H9 (cell line): ENCODE measurements at regions not wholly inside any gene's neighbourhood (a gene's known extent, or its start where the extent isn't known, plus 50 kb on each side); places are given as distances from the start of the nearest gene placed in this dataset.

Experiments used
- DNase-seq: peaks from one replicate; pipeline ENCODE4 v3.0.0-alpha.2; 2017
- H2AFZ ChIP-seq: one replicate; pipeline ENCODE4 v1.6.1; 2013; ENCODE audit warnings: mild to moderate bottlenecking, low read length, control low read depth, moderate library complexity
- H2AK5ac ChIP-seq: 2 replicates; pipeline ENCODE4 v1.6.1; 2013; ENCODE audit warnings: low read length, control low read depth, mixed read lengths; ENCODE audit not compliant: insufficient read length
- H2BK120ac ChIP-seq: one replicate; pipeline ENCODE4 v1.6.1; 2013; ENCODE audit warnings: low read depth, mild to moderate bottlenecking, low read length, control low read depth, inconsistent platforms; ENCODE audit not compliant: poor library complexity, severe bottlenecking
- H2BK12ac ChIP-seq: 2 replicates; pipeline ENCODE4 v1.6.1; 2013; ENCODE audit warnings: low read length, control low read depth, mixed read lengths, low read depth; ENCODE audit not compliant: insufficient read length
- H2BK15ac ChIP-seq: 2 replicates; pipeline ENCODE4 v1.6.1; 2013; ENCODE audit warnings: low read depth, low read length, control low read depth
- H2BK20ac ChIP-seq: one replicate; pipeline ENCODE4 v1.6.1; 2013; ENCODE audit warnings: low read depth, mild to moderate bottlenecking, low read length, control low read depth, inconsistent platforms; ENCODE audit not compliant: poor library complexity, severe bottlenecking
- H2BK5ac ChIP-seq: 2 replicates; pipeline ENCODE4 v1.6.1; 2013; ENCODE audit warnings: low read length, control low read depth, mixed read lengths; ENCODE audit not compliant: insufficient read length
- H3K14ac ChIP-seq: 2 replicates; pipeline ENCODE4 v1.6.1; 2013; ENCODE audit warnings: low read length, control low read depth; ENCODE audit not compliant: insufficient read depth
- H3K18ac ChIP-seq: 2 replicates; pipeline ENCODE4 v1.6.1; 2013; ENCODE audit warnings: low read depth, mild to moderate bottlenecking, mixed read lengths, low read length, control low read depth; ENCODE audit not compliant: insufficient read length
- H3K23ac ChIP-seq: 2 replicates; pipeline ENCODE4 v1.6.1; 2013; ENCODE audit warnings: low read length, control low read depth, mixed read lengths, low read depth; ENCODE audit not compliant: insufficient read length
- H3K23me2 ChIP-seq: 2 replicates; pipeline ENCODE4 v1.6.1; 2013; ENCODE audit warnings: low read depth, mild to moderate bottlenecking, mixed read lengths, low read length, control low read depth; ENCODE audit not compliant: insufficient read length, poor library complexity, severe bottlenecking
- H3K27ac ChIP-seq: 2 replicates; pipeline ENCODE4 v1.5.1; 2013; ENCODE audit warnings: low read length, control low read depth, mixed read lengths, low read depth; ENCODE audit not compliant: insufficient read length
- H3K27me3 ChIP-seq: 2 replicates; pipeline ENCODE4 v1.6.1; 2013; ENCODE audit warnings: low read length, control low read depth, inconsistent platforms; ENCODE audit not compliant: insufficient read depth
- H3K4ac ChIP-seq: 2 replicates; pipeline ENCODE4 v1.6.1; 2013; ENCODE audit warnings: low read depth, mild to moderate bottlenecking, control low read depth, inconsistent platforms, low read length, moderate library complexity
- H3K4me1 ChIP-seq: 2 replicates; pipeline ENCODE4 v1.6.1; 2013; ENCODE audit warnings: low read length, control low read depth, inconsistent platforms; ENCODE audit not compliant: insufficient read depth
- H3K4me2 ChIP-seq: 2 replicates; pipeline ENCODE4 v1.6.1; 2013; ENCODE audit warnings: low read length, control low read depth, mixed read lengths; ENCODE audit not compliant: insufficient read length, insufficient read depth
- H3K56ac ChIP-seq: 2 replicates; pipeline ENCODE4 v1.6.1; 2013; ENCODE audit warnings: low read depth, mild to moderate bottlenecking, mixed read lengths, low read length, control low read depth; ENCODE audit not compliant: insufficient read length
- H3K79me1 ChIP-seq: 2 replicates; pipeline ENCODE4 v1.6.1; 2013; ENCODE audit warnings: low read depth, mild to moderate bottlenecking, moderate library complexity, low read length, control low read depth, inconsistent platforms; ENCODE audit not compliant: insufficient read depth, poor library complexity, severe bottlenecking
- H3K79me2 ChIP-seq: 2 replicates; pipeline ENCODE4 v1.6.1; 2013; ENCODE audit warnings: low read length, control low read depth, inconsistent platforms; ENCODE audit not compliant: insufficient read depth
- H3K9ac ChIP-seq: 2 replicates; pipeline ENCODE4 v1.6.1; 2013; ENCODE audit warnings: low read length, control low read depth, mixed read lengths; ENCODE audit not compliant: insufficient read length; ENCODE audit errors: extremely low read depth
- H3K9me3 ChIP-seq: one replicate; pipeline ENCODE4 v1.6.1; 2013; ENCODE audit warnings: low read depth, low read length, inconsistent platforms; ENCODE audit not compliant: control insufficient read depth
- H3T11ph ChIP-seq: one replicate; pipeline ENCODE4 v1.6.1; 2013; ENCODE audit warnings: mild to moderate bottlenecking, low read length, control low read depth, inconsistent platforms
- H4K20me1 ChIP-seq: one replicate; pipeline ENCODE4 v1.6.1; 2013; ENCODE audit not compliant: control insufficient read depth, insufficient read length, insufficient read depth
- H4K5ac ChIP-seq: 2 replicates; pipeline ENCODE4 v1.6.1; 2013; ENCODE audit warnings: low read depth, mild to moderate bottlenecking, mixed read lengths, low read length, control low read depth; ENCODE audit not compliant: insufficient read length
- H4K8ac ChIP-seq: replicated peaks from 2 replicates; pipeline ENCODE4 v1.6.1; 2013; ENCODE audit warnings: low read length, control low read depth, mixed read lengths, low read depth; ENCODE audit not compliant: insufficient read length
- H4K91ac ChIP-seq: 2 replicates; pipeline ENCODE4 v1.6.1; 2013; ENCODE audit warnings: low read depth, mild to moderate bottlenecking, moderate library complexity, mixed read lengths, low read length, control low read depth; ENCODE audit not compliant: insufficient read length
- H3K27ac Mint-ChIP-seq, 3 experiments: 2 replicates in 2 of 3; 3 replicates in 1 of 3; pipeline ENCODE4 v1.8.0; 2020 to 2021; ENCODE audit warnings: mixed read lengths in 3 of 3, mild to moderate bottlenecking in 1 of 3, moderate library complexity in 1 of 3
- H3K27me3 Mint-ChIP-seq: 2 replicates; pipeline ENCODE4 v1.8.0; 2021; ENCODE audit warnings: low read depth, mild to moderate bottlenecking, moderate library complexity, mixed read lengths
- H3K36me3 Mint-ChIP-seq, 3 experiments: 2 replicates in 2 of 3; 3 replicates in 1 of 3; pipeline ENCODE4 v1.8.0; 2020 to 2021; ENCODE audit warnings: low read depth in 3 of 3, mixed read lengths in 3 of 3; ENCODE audit not compliant: insufficient read depth in 1 of 3
- H3K4me1 Mint-ChIP-seq, 2 experiments: 2 replicates each; pipeline ENCODE4 v1.8.0; 2020; ENCODE audit warnings: mixed read lengths in 2 of 2
- H3K4me3 Mint-ChIP-seq, 2 experiments: 2 replicates in 1 of 2; 3 replicates in 1 of 2; pipeline ENCODE4 v1.8.0; 2020 to 2021; ENCODE audit warnings: mild to moderate bottlenecking in 2 of 2, mixed read lengths in 2 of 2, moderate library complexity in 1 of 2
- H3K9me3 Mint-ChIP-seq, 2 experiments: 2 replicates in 1 of 2; 3 replicates in 1 of 2; pipeline ENCODE4 v1.8.0; 2020; ENCODE audit warnings: mild to moderate bottlenecking in 2 of 2, mixed read lengths in 2 of 2, moderate library complexity in 1 of 2
- CTCF ChIP-seq: fragments of 200-600 bp; sonication (generic); conservative IDR thresholded peaks from 3 replicates; pipeline ENCODE4 v1.8.0; 2021; ENCODE audit warnings: antibody characterized with exemption, mild to moderate bottlenecking
- WGBS: extraction: QIAGEN DNeasy Blood & Tissue Kit; methylation state at CpG from one replicate; pipeline ENCODE4 v1.1.7; 2013; ENCODE audit warnings: missing lambda C conversion rate, low lambda C conversion rate, mixed read lengths; ENCODE audit not compliant: insufficient read length; ENCODE audit errors: extremely low coverage; 5-methylcytosine and 5-hydroxymethylcytosine counted together

- H2BK120ac ChIP-seq: no peak overlapping the region
- H2BK20ac ChIP-seq: no peak overlapping the region
- no peak for DNase-seq
- no peak for TF ChIP-seq CTCF
- H3K14ac ChIP-seq: no peak overlapping the region
- H2AK5ac ChIP-seq: no peak overlapping the region
- no peaks in the 10 kb centered on the region for H3K4me1 ChIP-seq
- H3K23me2 ChIP-seq: no peaks in the 10 kb centered on the region
- no peak overlapping the region for H4K5ac ChIP-seq
- Mint-ChIP-seq H3K9me3 (no peaks in the 10 kb centered on the region; a peak in 1 of 5 replicates), H3K4me1 (no peaks in the 10 kb centered on the region), H3K27me3 (peaks cover 4% of the 10 kb centered on the region; the same call in 1 of the 2 replicates), H3K36me3 (no peaks in the 10 kb centered on the region; a peak in 1 of 7 replicates), H3K27ac (no peak overlapping the region), H3K4me3 (no peak overlapping the region)
- H3K9ac ChIP-seq: no peak overlapping the region
- H3K23ac ChIP-seq: no peak overlapping the region
- no peak overlapping the region for H4K8ac ChIP-seq
- H3K9me3 ChIP-seq: no peaks in the 10 kb centered on the region
- no peak overlapping the region for H2BK15ac ChIP-seq
- no peaks in the 10 kb centered on the region for H3K79me2 ChIP-seq
- WGBS: no CpG with 5 or more reads among the region's 1 CpG
- no peaks in the 10 kb centered on the region for H4K20me1 ChIP-seq
- no peak overlapping the region for H3K18ac ChIP-seq
- no peak overlapping the region for H3K56ac ChIP-seq
- H3T11ph ChIP-seq: no peak overlapping the region
- no peak overlapping the region for H3K27ac ChIP-seq
- no peaks in the 10 kb centered on the region for H3K79me1 ChIP-seq
- H3K27me3 ChIP-seq: no peaks in the 10 kb centered on the region
- no peak overlapping the region for H3K4me2 ChIP-seq
- no peak overlapping the region for H2BK12ac ChIP-seq
- no peak overlapping the region for H2BK5ac ChIP-seq
- no peak overlapping the region for H3K4ac ChIP-seq
- H2AFZ ChIP-seq: no peak overlapping the region
- no peak overlapping the region for H4K91ac ChIP-seq
Measured at GRCh38 chr9:84432746-84433145, 92.2 kb upstream of the SLC28A3 start.
